Fibroblast of skin of left quadriceps (primary cell): ENCODE measurements at regions not wholly inside any gene's neighbourhood (a gene's known extent, or its start where the extent isn't known, plus 50 kb on each side); places are given as distances from the start of the nearest gene placed in this dataset.
"Not testable (repeated sequence)": the region's sequence is repeated elsewhere in the genome, so short reads cannot be mapped to it uniquely, and the experiment has no call there.

ENCODE experiments used
- DNase-seq, 2 experiments: peaks; one replicate each; pipeline ENCODE4 v3.0.0-alpha.2; 2013; ENCODE audit warnings: low read depth in 2 of 2

- DNase-seq = no peak
Observed at GRCh38 chr15:95680728-95681127, 649.8 kb upstream of the NR2F2 start.

- no peak for DNase-seq
Observed at GRCh38 chr15:95681836-95682544, 648.5 kb upstream of the NR2F2 start.

GRCh38 chr15:95684126-95684525, 646.4 kb upstream of the NR2F2 start:
- DNase-seq = no peak

- DNase-seq = peak; percentile 29 to 36
Observed at GRCh38 chr15:95684693-95685115, 645.8 kb upstream of the NR2F2 start.

GRCh38 chr15:95687061-95687460, 643.4 kb upstream of the NR2F2 start:
- DNase-seq = peak; percentile 34 to 46

GRCh38 chr15:95687686-95688085, 642.8 kb upstream of the NR2F2 start:
- DNase-seq = no peak

GRCh38 chr15:95690631-95691340, 639.7 kb upstream of the NR2F2 start:
- DNase-seq = no peak

GRCh38 chr15:95693917-95694316, 636.6 kb upstream of the NR2F2 start:
- no peak for DNase-seq

GRCh38 chr15:95698230-95698629, 632.3 kb upstream of the NR2F2 start:
- DNase-seq = no peak

- DNase-seq = peak in 1 of 2 experiments; percentile 16
Observed at GRCh38 chr15:95698951-95699350, 631.5 kb upstream of the NR2F2 start.

- no peak for DNase-seq
Observed at GRCh38 chr15:95699578-95699977, 630.9 kb upstream of the NR2F2 start.

GRCh38 chr15:95700692-95701091, 629.8 kb upstream of the NR2F2 start:
- DNase-seq = not testable (repeated sequence)

GRCh38 chr15:95701410-95701809, 629.1 kb upstream of the NR2F2 start:
- DNase-seq = no peak

- DNase-seq = no peak
Observed at GRCh38 chr15:95709959-95710695, 620.4 kb upstream of the NR2F2 start.

- peak in 1 of 2 experiments; percentile 8 for DNase-seq
Observed at GRCh38 chr15:95712785-95713184, 617.7 kb upstream of the NR2F2 start.

GRCh38 chr15:95713324-95713723, 617.2 kb upstream of the NR2F2 start:
- no peak for DNase-seq

- no peak for DNase-seq
Observed at GRCh38 chr15:95715116-95715903, 615.2 kb upstream of the NR2F2 start.

GRCh38 chr15:95715906-95716656, 614.4 kb upstream of the NR2F2 start:
- no peak for DNase-seq

- no peak for DNase-seq
Observed at GRCh38 chr15:95716708-95717107, 613.8 kb upstream of the NR2F2 start.

- no peak for DNase-seq
Observed at GRCh38 chr15:95718441-95718840, 612.1 kb upstream of the NR2F2 start.
